ENCODE measurements at regions not wholly inside any gene's neighbourhood (a gene's known extent, or its start where the extent isn't known, plus 50 kb on each side); places are given as distances from the start of the nearest gene placed in this dataset.

GRCh38 chr6:6750594-6751265, 162.2 kb downstream of the LY86 start:
- TF ChIP-seq ZFX (IDR thresholded peaks at IDR 0.05), result 0 out of 2 replicates have a peak, but pooled peaks have one; percentile 19
- no peak for TF ChIP-seq CTCF (conservative IDR thresholded peaks at IDR 0.05)
- H3K27ac ChIP-seq, result peak overlapping the region; percentile 56

GRCh38 chr6:6751266-6751596, 162.7 kb downstream of the LY86 start:
- TF ChIP-seq ZFX (IDR thresholded peaks at IDR 0.05), result no peak
- no peak for TF ChIP-seq CTCF (conservative IDR thresholded peaks at IDR 0.05)
- peak overlapping the region; percentile 56 for H3K27ac ChIP-seq

- peak overlapping the region; percentile 56 for H3K27ac ChIP-seq
- TF ChIP-seq CTCF (conservative IDR thresholded peaks at IDR 0.05), result no peak
- no peak for TF ChIP-seq ZFX (IDR thresholded peaks at IDR 0.05)
These were observed 163.1 kb downstream of the LY86 start for GRCh38 chr6:6751619-6752023.

GRCh38 chr6:6752129-6752528, 163.6 kb downstream of the LY86 start:
- H3K27ac ChIP-seq, result peak overlapping the region; percentile 56; the same call in 1 of the 2 replicates
- TF ChIP-seq CTCF (conservative IDR thresholded peaks at IDR 0.05), result no peak
- no peak for TF ChIP-seq ZFX (IDR thresholded peaks at IDR 0.05)

- H3K27ac ChIP-seq, result no peak overlapping the region
- TF ChIP-seq CTCF (conservative IDR thresholded peaks at IDR 0.05), result no peak
- no peak for TF ChIP-seq ZFX (IDR thresholded peaks at IDR 0.05)
These were observed 164.8 kb downstream of the LY86 start for GRCh38 chr6:6753301-6753700.

GRCh38 chr6:6756526-6756925, 168.0 kb downstream of the LY86 start:
- TF ChIP-seq ZFX (IDR thresholded peaks at IDR 0.05) (no peak), CTCF (conservative IDR thresholded peaks at IDR 0.05) (no peak)
- H3K27ac ChIP-seq, result no peak overlapping the region

- H3K27ac ChIP-seq, result no peak overlapping the region
These were observed 170.0 kb downstream of the LY86 start for GRCh38 chr6:6758546-6758914.

More at GRCh38 chr6:6758546-6758914, 170.0 kb downstream of the LY86 start:
- no peak for TF ChIP-seq ZFX (IDR thresholded peaks at IDR 0.05)
- no peak for TF ChIP-seq CTCF (conservative IDR thresholded peaks at IDR 0.05)
